Esophagus muscularis mucosa (tissue), 4 donors: ENCODE measurements at regions not wholly inside any gene's neighbourhood (a gene's known extent, or its start where the extent isn't known, plus 50 kb on each side); places are given as distances from the start of the nearest gene placed in this dataset.

Experiments used
- EP300 ChIP-seq: sonication (generic); formaldehyde crosslinking; IDR thresholded peaks from one replicate; pipeline ENCODE4 v1.6.1; 2017; ENCODE audit warnings: antibody characterized with exemption
- POLR2AphosphoS5 ChIP-seq, 2 donors: sonication (generic); formaldehyde crosslinking; IDR thresholded peaks; one replicate each; pipeline ENCODE4 v1.6.1; 2017; ENCODE audit warnings: antibody characterized with exemption in 2 of 2
- TF ChIP-seq, protein P1 (sequence below), 3 experiments: fragments of 200-600 bp in 2 of 3; fragments of 450-650 bp in 1 of 3; sonication (generic) in 2 of 3; IDR thresholded peaks; one replicate each; pipeline ENCODE4 v1.5.1; 2017 to 2019; ENCODE audit warnings: antibody characterized with exemption in 3 of 3, mild to moderate bottlenecking in 2 of 3, moderate library complexity in 1 of 3

- TF ChIP-seq, protein P1, sequence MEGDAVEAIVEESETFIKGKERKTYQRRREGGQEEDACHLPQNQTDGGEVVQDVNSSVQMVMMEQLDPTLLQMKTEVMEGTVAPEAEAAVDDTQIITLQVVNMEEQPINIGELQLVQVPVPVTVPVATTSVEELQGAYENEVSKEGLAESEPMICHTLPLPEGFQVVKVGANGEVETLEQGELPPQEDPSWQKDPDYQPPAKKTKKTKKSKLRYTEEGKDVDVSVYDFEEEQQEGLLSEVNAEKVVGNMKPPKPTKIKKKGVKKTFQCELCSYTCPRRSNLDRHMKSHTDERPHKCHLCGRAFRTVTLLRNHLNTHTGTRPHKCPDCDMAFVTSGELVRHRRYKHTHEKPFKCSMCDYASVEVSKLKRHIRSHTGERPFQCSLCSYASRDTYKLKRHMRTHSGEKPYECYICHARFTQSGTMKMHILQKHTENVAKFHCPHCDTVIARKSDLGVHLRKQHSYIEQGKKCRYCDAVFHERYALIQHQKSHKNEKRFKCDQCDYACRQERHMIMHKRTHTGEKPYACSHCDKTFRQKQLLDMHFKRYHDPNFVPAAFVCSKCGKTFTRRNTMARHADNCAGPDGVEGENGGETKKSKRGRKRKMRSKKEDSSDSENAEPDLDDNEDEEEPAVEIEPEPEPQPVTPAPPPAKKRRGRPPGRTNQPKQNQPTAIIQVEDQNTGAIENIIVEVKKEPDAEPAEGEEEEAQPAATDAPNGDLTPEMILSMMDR (IDR thresholded peaks at IDR 0.05): no peak
- TF ChIP-seq EP300 (no peak), POLR2AphosphoS5 (IDR thresholded peaks at IDR 0.05) (no peak)
Observed at GRCh38 chr10:117896517-117896916, 150.2 kb downstream of the RAB11FIP2 start.
